DND-41 (cell line): ENCODE measurements at regions not wholly inside any gene's neighbourhood (a gene's known extent, or its start where the extent isn't known, plus 50 kb on each side); places are given as distances from the start of the nearest gene placed in this dataset.

Experiments used
- ATAC-seq: fragments of 200-7000 bp; cut with Tn5 transposase; 3 replicates; pipeline ENCODE4 v1.9.1; 2021; ENCODE audit warnings: low read depth; ENCODE audit not compliant: insufficient read depth
- DNase-seq: peaks from one replicate; pipeline ENCODE4 v3.0.0-alpha.2; 2020
- H2AFZ ChIP-seq: 2 replicates; pipeline ENCODE4 v1.6.0; 2012; ENCODE audit warnings: low read depth, low read length
- H3K27ac ChIP-seq: 2 replicates; pipeline ENCODE4 v1.5.1; 2012; ENCODE audit warnings: low read length, inconsistent platforms
- H3K27me3 ChIP-seq: fragments of 200-600 bp; sonication (generic); 2 replicates; pipeline ENCODE4 v1.6.0; 2012; ENCODE audit warnings: low read length, mild to moderate bottlenecking, inconsistent platforms; ENCODE audit not compliant: insufficient read depth, poor library complexity
- H3K36me3 ChIP-seq: 2 replicates; pipeline ENCODE4 v1.5.1; 2012; ENCODE audit warnings: low read length, inconsistent platforms; ENCODE audit not compliant: insufficient read depth
- H3K4me1 ChIP-seq: 2 replicates; pipeline ENCODE4 v1.5.1; 2012; ENCODE audit warnings: mild to moderate bottlenecking, low read length; ENCODE audit not compliant: insufficient read depth
- H3K4me2 ChIP-seq: 2 replicates; pipeline ENCODE4 v1.6.0; 2012; ENCODE audit warnings: mild to moderate bottlenecking, moderate library complexity, low read length, inconsistent platforms; ENCODE audit not compliant: insufficient read depth
- H3K4me3 ChIP-seq, 2 experiments: fragments of 200-600 bp in 1 of 2; shearing (Covaris generic) in 1 of 2; 2 replicates each; pipeline ENCODE4 v1.5.1; 2012 to 2016; ENCODE audit warnings: inconsistent platforms in 2 of 2, low read length in 2 of 2, mild to moderate bottlenecking in 2 of 2, low read depth in 1 of 2, moderate library complexity in 1 of 2
- H3K79me2 ChIP-seq: 2 replicates; pipeline ENCODE4 v1.6.0; 2012; ENCODE audit warnings: low read length, inconsistent platforms; ENCODE audit not compliant: insufficient read depth
- H3K9ac ChIP-seq: 2 replicates; pipeline ENCODE4 v1.6.0; 2012; ENCODE audit warnings: low read depth, mild to moderate bottlenecking, inconsistent platforms, low read length, moderate library complexity
- H3K9me3 ChIP-seq: 2 replicates; pipeline ENCODE4 v1.5.1; 2012; ENCODE audit warnings: low read length, moderate library complexity, mild to moderate bottlenecking, inconsistent platforms; ENCODE audit not compliant: insufficient read depth, severe bottlenecking
- H4K20me1 ChIP-seq: 2 replicates; pipeline ENCODE4 v1.6.0; 2012; ENCODE audit warnings: low read length; ENCODE audit not compliant: insufficient read depth
- CTCF ChIP-seq: IDR thresholded peaks from 2 replicates; pipeline ENCODE4 v1.5.1; 2012; ENCODE audit warnings: borderline replicate concordance, low read length, moderate library complexity, mild to moderate bottlenecking; ENCODE audit not compliant: poor library complexity, severe bottlenecking; ENCODE audit errors: extremely low read depth
- EZH2 ChIP-seq: IDR thresholded peaks from 3 replicates; pipeline ENCODE4 v1.6.1; 2012; ENCODE audit warnings: borderline replicate concordance, low read depth, mild to moderate bottlenecking, moderate library complexity, low read length, inconsistent platforms; ENCODE audit not compliant: severe bottlenecking

GRCh38 chr9:90047828-90048227 lies 443.0 kb downstream of the GADD45G start:
- H2AFZ ChIP-seq, result no peak overlapping the region
- no peak overlapping the region for H3K4me3 ChIP-seq
- H3K27ac ChIP-seq, result no peak overlapping the region
- no peak overlapping the region for H3K4me2 ChIP-seq
- ATAC-seq (no peak), DNase-seq (no peak)
- no peaks in the 10 kb centered on the region for H3K4me1 ChIP-seq
- H3K36me3 ChIP-seq, result no peaks in the 10 kb centered on the region
- no peaks in the 10 kb centered on the region for H3K9me3 ChIP-seq
- TF ChIP-seq EZH2, result no peak
- TF ChIP-seq CTCF, result no peak
- no peaks in the 10 kb centered on the region for H3K27me3 ChIP-seq
- no peaks in the 10 kb centered on the region for H3K79me2 ChIP-seq
- no peaks in the 10 kb centered on the region for H4K20me1 ChIP-seq
- H3K9ac ChIP-seq, result no peak overlapping the region

- DNase-seq (no peak), ATAC-seq (no peak)
- Histone ChIP-seq H3K36me3 (no peaks in the 10 kb centered on the region), H3K4me2 (no peak overlapping the region), H4K20me1 (no peaks in the 10 kb centered on the region), H3K79me2 (no peaks in the 10 kb centered on the region), H3K9me3 (peaks cover 2% of the 10 kb centered on the region), H3K27me3 (no peaks in the 10 kb centered on the region), H3K27ac (no peak overlapping the region), H3K9ac (no peak overlapping the region), H3K4me1 (no peaks in the 10 kb centered on the region), H2AFZ (no peak overlapping the region), H3K4me3 (no peak overlapping the region)
- TF ChIP-seq EZH2 (no peak), CTCF (no peak)
These were observed 447.6 kb downstream of the GADD45G start for GRCh38 chr9:90052366-90052765.

- ATAC-seq (no peak), DNase-seq (peak; percentile 12)
- Histone ChIP-seq H3K4me3 (no peak overlapping the region), H4K20me1 (no peaks in the 10 kb centered on the region), H2AFZ (no peak overlapping the region), H3K9me3 (peaks cover 2% of the 10 kb centered on the region), H3K27ac (no peak overlapping the region), H3K79me2 (no peaks in the 10 kb centered on the region), H3K9ac (no peak overlapping the region), H3K4me2 (no peak overlapping the region), H3K36me3 (no peaks in the 10 kb centered on the region), H3K4me1 (no peaks in the 10 kb centered on the region), H3K27me3 (no peaks in the 10 kb centered on the region)
- TF ChIP-seq CTCF (peak; percentile 39), EZH2 (no peak)
These were observed 448.2 kb downstream of the GADD45G start for GRCh38 chr9:90053027-90053426.

GRCh38 chr9:90054810-90055209 lies 450.0 kb downstream of the GADD45G start:
- Histone ChIP-seq H3K9me3 (peaks cover 2% of the 10 kb centered on the region), H4K20me1 (no peaks in the 10 kb centered on the region), H3K27ac (no peak overlapping the region), H3K27me3 (no peaks in the 10 kb centered on the region), H2AFZ (no peak overlapping the region), H3K79me2 (no peaks in the 10 kb centered on the region), H3K9ac (no peak overlapping the region), H3K4me3 (no peak overlapping the region), H3K4me1 (no peaks in the 10 kb centered on the region), H3K4me2 (no peak overlapping the region), H3K36me3 (no peaks in the 10 kb centered on the region)
- TF ChIP-seq CTCF (no peak), EZH2 (no peak)
- DNase-seq, result no peak
- no peak for ATAC-seq
